Esophagus squamous epithelium (tissue), 5 donors: ENCODE measurements at regions not wholly inside any gene's neighbourhood (a gene's known extent, or its start where the extent isn't known, plus 50 kb on each side); places are given as distances from the start of the nearest gene placed in this dataset.

Experiments
- DNase-seq: peaks from one replicate; lab custom pipeline; 2025; lab: John Stamatoyannopoulos, UW
- H3K27ac ChIP-seq, 4 donors: fragments of 200-600 bp; sonication (generic); one replicate each; pipeline ENCODE4 v1.5.1; 2016 to 2019; ENCODE audit warnings: mild to moderate bottlenecking in 1 of 4
- H3K27me3 ChIP-seq, 4 donors: fragments of 200-600 bp; sonication (generic); 1 replicate in 3 of 4; 2 replicates in 1 of 4; pipeline versions ENCODE4 v1.5.1 to v1.6.0; 2017 to 2021; ENCODE audit warnings: antibody characterized with exemption in 1 of 4
- H3K36me3 ChIP-seq, 3 donors: fragments of 200-600 bp; sonication (generic); one replicate each; pipeline ENCODE4 v1.5.1; 2016 to 2019
- H3K4me1 ChIP-seq, 3 donors: fragments of 200-600 bp; sonication (generic); one replicate each; pipeline ENCODE4 v1.5.1; 2017 to 2019
- H3K4me3 ChIP-seq, 4 donors: fragments of 200-600 bp; sonication (generic); 1 replicate in 3 of 4; 2 replicates in 1 of 4; pipeline ENCODE4 v1.5.1; 2016 to 2019; ENCODE audit warnings: mild to moderate bottlenecking in 2 of 4, moderate library complexity in 1 of 4
- H3K9me3 ChIP-seq, 3 donors: fragments of 200-600 bp; sonication (generic); one replicate each; pipeline ENCODE4 v1.5.1; 2016 to 2019
- CTCF ChIP-seq, 6 experiments: fragments of 450-650 bp in 4 of 6; fragments of 200-600 bp in 2 of 6; sonication (generic) in 2 of 6; IDR thresholded peaks; one replicate each; pipeline ENCODE4 v1.5.1; 2016 to 2019; ENCODE audit warnings: antibody characterized with exemption in 6 of 6, mild to moderate bottlenecking in 4 of 6, moderate library complexity in 4 of 6
- POLR2A ChIP-seq, 4 donors: fragments of 450-650 bp; IDR thresholded peaks; one replicate each; pipeline ENCODE4 v1.6.1; 2017; ENCODE audit warnings: antibody characterized with exemption in 4 of 4, mild to moderate bottlenecking in 4 of 4, moderate library complexity in 3 of 4
- WGBS, 2 donors: methylation state at CpG; one replicate each; pipeline ENCODE4 v1.1.5; 2018; 5-methylcytosine and 5-hydroxymethylcytosine counted together
- intact Hi-C: fragments of 100-400 bp; cut with DNase I; formaldehyde crosslinking; loops from one replicate; pipeline ENCODE4 v1.15.0; 2022
- donor health status: DM: yes; HTN: yes; CAD: no.

- WGBS, 2 donors: 17 to 25% methylated on average over 4 of the region's 4 CpGs
- H3K4me3 ChIP-seq: no peak overlapping the region
- H3K27me3 ChIP-seq: no peaks in the 10 kb centered on the region
- H3K9me3 ChIP-seq: no peaks in the 10 kb centered on the region
- no peak for TF ChIP-seq CTCF (IDR thresholded peaks at IDR 0.05)
- no peaks in the 10 kb centered on the region for H3K36me3 ChIP-seq
- H3K4me1 ChIP-seq: peaks cover 18 to 41% (median 20%) of the 10 kb centered on the region in 3 donors
- no peak for DNase-seq
- peak overlapping the region in 3 of 4 donors; percentile 3 to 54 (median 28) for H3K27ac ChIP-seq
- intact Hi-C loops: no loop called here
Observed at GRCh38 chr4:17066972-17067371, 168.5 kb upstream of the LDB2 start.

GRCh38 chr4:17066236-17066635 lies 167.8 kb upstream of the LDB2 start:
- TF ChIP-seq POLR2A (IDR thresholded peaks at IDR 0.05): no peak
- no peak for TF ChIP-seq CTCF (IDR thresholded peaks at IDR 0.05)
- no peak for DNase-seq
- H3K4me3 ChIP-seq: no peak overlapping the region
- intact Hi-C loops: no loop called here
- H3K4me1 ChIP-seq: peaks cover 18 to 41% (median 20%) of the 10 kb centered on the region in 3 donors
- H3K36me3 ChIP-seq: no peaks in the 10 kb centered on the region
- H3K27ac ChIP-seq: no peak overlapping the region
- no peaks in the 10 kb centered on the region for H3K9me3 ChIP-seq
- 57% methylated on average over 1 of the region's 1 CpG for WGBS, 2 donors
- no peaks in the 10 kb centered on the region for H3K27me3 ChIP-seq

GRCh38 chr4:17065821-17066220 lies 167.4 kb upstream of the LDB2 start:
- Histone ChIP-seq H3K9me3 (no peaks in the 10 kb centered on the region), H3K36me3 (no peaks in the 10 kb centered on the region), H3K4me1 (peaks cover 18 to 41% (median 20%) of the 10 kb centered on the region in 3 donors), H3K27ac (no peak overlapping the region), H3K4me3 (no peak overlapping the region), H3K27me3 (no peaks in the 10 kb centered on the region)
- DNase-seq: no peak
- intact Hi-C loops: no loop called here
- TF ChIP-seq POLR2A (IDR thresholded peaks at IDR 0.05) (no peak), CTCF (IDR thresholded peaks at IDR 0.05) (no peak)
- 76 to 80% methylated on average over 2 of the region's 2 CpGs for WGBS, 2 donors

- no peak for DNase-seq
- Histone ChIP-seq H3K9me3 (no peaks in the 10 kb centered on the region), H3K4me3 (no peak overlapping the region), H3K27ac (no peak overlapping the region), H3K4me1 (peaks cover 20 to 50% (median 23%) of the 10 kb centered on the region in 3 donors), H3K36me3 (no peaks in the 10 kb centered on the region), H3K27me3 (no peaks in the 10 kb centered on the region)
- TF ChIP-seq CTCF (IDR thresholded peaks at IDR 0.05) (no peak), POLR2A (IDR thresholded peaks at IDR 0.05) (no peak)
- WGBS, 2 donors: 73 to 81% methylated on average over 4 of the region's 4 CpGs
- intact Hi-C loops: no loop called here
Observed at GRCh38 chr4:17064959-17065358, 166.5 kb upstream of the LDB2 start.

- Histone ChIP-seq H3K27me3 (no peaks in the 10 kb centered on the region), H3K36me3 (no peaks in the 10 kb centered on the region), H3K9me3 (no peaks in the 10 kb centered on the region), H3K4me1 (peaks cover 15 to 54% (median 23%) of the 10 kb centered on the region in 3 donors), H3K27ac (no peak overlapping the region), H3K4me3 (no peak overlapping the region)
- 49 to 52% methylated on average over 3 of the region's 3 CpGs for WGBS, 2 donors
- TF ChIP-seq CTCF (IDR thresholded peaks at IDR 0.05) (no peak), POLR2A (IDR thresholded peaks at IDR 0.05) (no peak)
- intact Hi-C loops: no loop called here
- DNase-seq: no peak
Observed at GRCh38 chr4:17063888-17064287, 165.4 kb upstream of the LDB2 start.
